GM06990 (cell line): ENCODE measurements at regions not wholly inside any gene's neighbourhood (a gene's known extent, or its start where the extent isn't known, plus 50 kb on each side); places are given as distances from the start of the nearest gene placed in this dataset.

Source experiments
- DNase-seq: peaks from one replicate; pipeline ENCODE4 v3.0.0-alpha.2; 2011; ENCODE audit not compliant: insufficient read length; ENCODE audit errors: extremely low read depth
- H3K27me3 ChIP-seq: replicated peaks from 2 replicates; pipeline ENCODE4 v1.6.0; 2011; ENCODE audit warnings: low read length; ENCODE audit not compliant: control insufficient read depth, insufficient read depth
- H3K36me3 ChIP-seq: 2 replicates; pipeline ENCODE4 v1.5.1; 2011; ENCODE audit warnings: low read length; ENCODE audit not compliant: control insufficient read depth, insufficient read depth
- H3K4me3 ChIP-seq: replicated peaks from 2 replicates; pipeline ENCODE4 v1.5.1; 2011; ENCODE audit warnings: low read depth, mild to moderate bottlenecking, control low read depth, low read length
- CTCF ChIP-seq: IDR thresholded peaks from 2 replicates; pipeline ENCODE4 v1.5.1; 2011; ENCODE audit warnings: low read length, control low read depth, mild to moderate bottlenecking, inconsistent platforms; ENCODE audit not compliant: insufficient read depth, poor library complexity, severe bottlenecking

GRCh38 chr17:53736516-53737240, 86.0 kb upstream of the KIF2B start:
- DNase-seq = no peak
- no peak overlapping the region for H3K4me3 ChIP-seq
- H3K27me3 ChIP-seq = no peaks in the 10 kb centered on the region
- no peak for TF ChIP-seq CTCF
- H3K36me3 ChIP-seq = no peaks in the 10 kb centered on the region

DNA sequence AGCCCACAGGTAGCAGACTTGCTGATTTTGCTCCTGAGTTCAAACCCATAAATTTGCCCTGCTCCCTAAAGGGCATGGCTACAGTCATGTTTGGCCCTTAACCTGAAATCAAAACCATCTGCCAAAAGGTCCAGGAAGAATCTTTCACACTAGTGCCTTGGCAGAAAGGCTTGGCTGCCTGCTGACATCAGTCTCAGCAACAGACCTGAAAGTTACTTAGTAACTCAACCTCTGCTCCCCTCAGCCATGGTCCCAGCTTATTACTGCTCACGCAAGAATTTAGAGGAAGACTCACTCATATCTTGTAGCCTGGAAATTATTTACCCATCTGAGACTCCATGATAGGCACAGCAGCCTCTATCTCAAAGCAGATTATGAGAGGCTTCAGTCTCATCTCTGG, 98.0 kb upstream of the KIF2B start:
- H3K36me3 ChIP-seq = no peaks in the 10 kb centered on the region
- no peak for TF ChIP-seq CTCF
- H3K4me3 ChIP-seq = no peak overlapping the region
- DNase-seq = no peak
- H3K27me3 ChIP-seq = no peaks in the 10 kb centered on the region

DNA sequence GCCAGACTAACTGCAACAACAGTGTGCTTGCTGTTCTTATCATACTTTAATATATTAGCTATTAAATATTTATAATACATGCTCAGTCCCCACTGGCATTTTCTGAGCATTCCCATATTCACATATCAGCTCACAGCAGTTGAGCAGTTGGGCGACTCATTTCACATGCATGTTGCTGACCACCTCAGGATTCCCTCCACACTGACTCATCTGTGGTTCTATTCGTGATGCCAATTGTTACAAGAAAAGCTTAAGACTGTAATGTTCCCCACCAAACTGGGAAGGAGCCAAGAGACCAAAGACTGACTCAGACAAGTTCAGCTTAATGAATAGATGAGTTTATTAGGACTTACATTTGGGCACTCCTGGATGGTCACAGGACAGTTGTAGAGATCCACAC, 100.3 kb upstream of the KIF2B start:
- Histone ChIP-seq H3K4me3 (no peak overlapping the region), H3K27me3 (no peaks in the 10 kb centered on the region), H3K36me3 (no peaks in the 10 kb centered on the region)
- DNase-seq = no peak
- no peak for TF ChIP-seq CTCF

- Histone ChIP-seq H3K27me3 (no peaks in the 10 kb centered on the region), H3K36me3 (no peaks in the 10 kb centered on the region), H3K4me3 (no peak overlapping the region)
- DNase-seq = no peak
- TF ChIP-seq CTCF = no peak
These were observed 101.6 kb upstream of the KIF2B start for GRCh38 chr17:53721101-53721500.

DNA sequence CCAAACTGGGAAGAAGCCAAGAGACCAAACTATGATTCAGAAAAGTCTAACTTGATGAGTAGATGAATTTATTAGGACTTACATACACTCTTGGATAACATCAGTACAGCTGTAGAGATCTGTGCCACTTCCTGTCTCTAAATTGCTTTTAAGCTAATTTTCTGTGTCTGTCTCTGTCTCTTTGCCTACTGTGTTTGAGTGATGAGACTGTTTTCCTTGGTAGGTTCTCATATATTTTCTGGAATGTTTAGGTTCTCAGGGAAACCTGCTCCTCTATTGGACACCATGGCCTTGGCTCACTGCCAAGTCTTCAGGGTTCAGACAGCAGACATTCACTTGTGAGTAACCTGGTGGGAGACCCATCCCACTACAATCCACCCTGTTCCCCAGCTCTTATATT, 103.5 kb upstream of the KIF2B start:
- TF ChIP-seq CTCF = no peak
- DNase-seq = no peak
- Histone ChIP-seq H3K4me3 (no peak overlapping the region), H3K36me3 (no peaks in the 10 kb centered on the region), H3K27me3 (no peaks in the 10 kb centered on the region)

DNA sequence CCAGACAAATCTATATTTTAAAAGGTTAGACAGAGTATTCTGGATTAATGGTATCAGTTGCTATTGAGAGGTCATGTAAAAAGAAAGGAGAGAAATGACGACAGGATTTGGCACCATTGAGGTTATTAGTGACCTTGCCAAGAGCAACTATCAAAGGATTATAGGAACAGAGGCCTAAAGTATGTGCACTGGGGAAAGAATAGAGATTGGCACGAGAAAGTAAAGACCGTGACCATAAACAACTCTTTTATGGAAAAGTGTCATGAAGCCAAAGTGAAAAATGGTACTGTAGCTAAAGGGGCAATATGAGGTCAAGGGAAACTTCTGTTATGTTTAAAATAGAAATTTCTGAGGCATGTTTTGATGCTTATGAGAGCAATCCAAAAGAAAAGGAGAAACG, 115.2 kb upstream of the KIF2B start:
- TF ChIP-seq CTCF = no peak
- H3K27me3 ChIP-seq = no peaks in the 10 kb centered on the region
- H3K36me3 ChIP-seq = no peaks in the 10 kb centered on the region
- DNase-seq = no peak
- no peak overlapping the region for H3K4me3 ChIP-seq
